Colonic mucosa (tissue), 4 donors: ENCODE measurements at regions not wholly inside any gene's neighbourhood (a gene's known extent, or its start where the extent isn't known, plus 50 kb on each side); places are given as distances from the start of the nearest gene placed in this dataset.

Source experiments
- DNase-seq: peaks from one replicate; pipeline ENCODE4 v3.0.0-alpha.2; 2020
- H3K27ac ChIP-seq: fragments of 200-600 bp; one replicate; pipeline ENCODE4 v1.8.0; 2021
- H3K27me3 ChIP-seq: fragments of 200-600 bp; one replicate; pipeline ENCODE4 v1.8.0; 2021
- H3K36me3 ChIP-seq: fragments of 200-600 bp; one replicate; pipeline ENCODE4 v1.8.0; 2021
- H3K4me1 ChIP-seq: fragments of 200-600 bp; one replicate; pipeline ENCODE4 v1.8.0; 2021; ENCODE audit warnings: mild to moderate bottlenecking
- H3K4me3 ChIP-seq: fragments of 200-600 bp; one replicate; pipeline ENCODE4 v1.8.0; 2021
- H3K9ac ChIP-seq, 2 donors: one replicate each; pipeline ENCODE4 v1.7.0; 2013; ENCODE audit warnings: control low read depth in 2 of 2, low read depth in 2 of 2, low read length in 2 of 2
- H3K9me3 ChIP-seq: fragments of 200-600 bp; one replicate; pipeline ENCODE4 v1.8.0; 2021
- intact Hi-C: fragments of 100-400 bp; cut with DNase I; formaldehyde crosslinking; loops from one replicate; pipeline ENCODE4 v1.14.1; 2022
- TF ChIP-seq, protein P1 (sequence below): fragments of 200-600 bp; IDR thresholded peaks from one replicate; pipeline ENCODE4 v1.8.0; 2022; ENCODE audit warnings: antibody characterized with exemption, mild to moderate bottlenecking
- donor health status: healthy.
- donor health status: DM: no; HTN: no; CAD: no.
- donor health status: DM: no; HTN: no; CAD: no.

DNA sequence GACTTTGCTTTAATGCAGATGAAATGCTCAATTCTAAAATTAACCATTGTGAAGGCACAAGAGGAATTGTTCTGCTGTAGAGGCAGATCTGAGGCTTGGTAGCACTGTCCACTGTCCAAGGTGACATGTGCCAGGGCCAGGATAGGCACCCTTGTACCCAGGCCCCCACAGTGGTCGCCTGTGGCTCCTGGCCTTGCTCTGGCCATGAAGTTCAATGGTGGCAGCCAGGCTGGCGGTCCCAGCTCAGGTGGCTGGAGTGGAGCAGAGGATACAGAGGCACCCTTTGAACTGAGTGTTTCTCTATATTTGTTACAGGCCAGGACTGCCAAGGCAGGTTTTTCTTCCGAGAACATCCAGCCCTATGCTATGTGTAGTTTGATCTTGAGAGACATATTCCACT is 102.6 kb downstream of the PTGS2 start:
- no peak overlapping the region for H3K27ac ChIP-seq
- H3K27me3 ChIP-seq, result no peaks in the 10 kb centered on the region
- H3K4me3 ChIP-seq, result no peak overlapping the region
- TF ChIP-seq, protein P1, sequence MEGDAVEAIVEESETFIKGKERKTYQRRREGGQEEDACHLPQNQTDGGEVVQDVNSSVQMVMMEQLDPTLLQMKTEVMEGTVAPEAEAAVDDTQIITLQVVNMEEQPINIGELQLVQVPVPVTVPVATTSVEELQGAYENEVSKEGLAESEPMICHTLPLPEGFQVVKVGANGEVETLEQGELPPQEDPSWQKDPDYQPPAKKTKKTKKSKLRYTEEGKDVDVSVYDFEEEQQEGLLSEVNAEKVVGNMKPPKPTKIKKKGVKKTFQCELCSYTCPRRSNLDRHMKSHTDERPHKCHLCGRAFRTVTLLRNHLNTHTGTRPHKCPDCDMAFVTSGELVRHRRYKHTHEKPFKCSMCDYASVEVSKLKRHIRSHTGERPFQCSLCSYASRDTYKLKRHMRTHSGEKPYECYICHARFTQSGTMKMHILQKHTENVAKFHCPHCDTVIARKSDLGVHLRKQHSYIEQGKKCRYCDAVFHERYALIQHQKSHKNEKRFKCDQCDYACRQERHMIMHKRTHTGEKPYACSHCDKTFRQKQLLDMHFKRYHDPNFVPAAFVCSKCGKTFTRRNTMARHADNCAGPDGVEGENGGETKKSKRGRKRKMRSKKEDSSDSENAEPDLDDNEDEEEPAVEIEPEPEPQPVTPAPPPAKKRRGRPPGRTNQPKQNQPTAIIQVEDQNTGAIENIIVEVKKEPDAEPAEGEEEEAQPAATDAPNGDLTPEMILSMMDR, result no peak
- no peaks in the 10 kb centered on the region for H3K9me3 ChIP-seq
- intact Hi-C loops, result no loop called here
- no peak overlapping the region for H3K9ac ChIP-seq
- H3K4me1 ChIP-seq, result no peaks in the 10 kb centered on the region
- no peak for DNase-seq
- no peaks in the 10 kb centered on the region for H3K36me3 ChIP-seq

DNA sequence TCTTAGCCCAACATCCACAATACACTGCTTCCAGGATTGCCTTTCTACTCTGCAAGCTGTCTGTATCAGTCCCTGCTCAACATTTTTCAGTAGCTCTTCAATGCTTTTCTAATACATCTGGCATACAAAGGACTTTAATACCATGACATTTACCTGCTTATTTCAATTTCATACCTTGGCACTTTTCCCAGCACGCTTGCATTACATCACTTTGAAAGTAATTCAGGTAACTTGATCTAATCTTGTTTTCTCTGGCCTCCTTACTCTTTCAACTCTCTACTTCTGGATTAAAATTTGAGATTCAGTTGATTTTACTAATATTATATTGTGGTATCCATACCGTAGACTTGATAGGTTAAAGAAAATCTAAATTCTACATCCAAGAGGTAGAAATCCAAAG is 103.0 kb downstream of the PTGS2 start:
- H3K9ac ChIP-seq, result no peak overlapping the region
- no peak for DNase-seq
- no peak overlapping the region for H3K27ac ChIP-seq
- no peak overlapping the region for H3K4me3 ChIP-seq
- H3K36me3 ChIP-seq, result no peaks in the 10 kb centered on the region
- intact Hi-C loops, result no loop called here
- H3K4me1 ChIP-seq, result no peaks in the 10 kb centered on the region
- no peaks in the 10 kb centered on the region for H3K9me3 ChIP-seq
- H3K27me3 ChIP-seq, result no peaks in the 10 kb centered on the region
- TF ChIP-seq, protein P1, result no peak

DNA sequence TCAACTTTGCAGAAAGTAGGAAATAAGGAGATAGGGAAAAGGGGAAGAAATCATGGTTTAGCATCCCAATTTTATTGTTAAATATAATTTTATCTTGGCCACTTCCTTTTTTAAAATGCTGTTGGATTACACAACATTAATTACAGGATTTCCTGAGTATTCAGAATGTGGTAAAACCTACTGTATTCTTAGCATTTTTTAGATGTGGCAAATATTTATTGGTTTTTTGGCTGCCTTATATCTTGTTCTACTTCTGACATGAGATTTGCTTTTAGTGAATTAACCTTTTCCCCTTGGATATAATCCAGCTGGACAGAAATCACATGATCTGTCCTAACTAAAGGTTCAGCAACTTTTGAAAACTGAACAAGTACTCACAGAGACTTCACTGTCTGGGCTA is 104.9 kb downstream of the PTGS2 start:
- no peaks in the 10 kb centered on the region for H3K27me3 ChIP-seq
- no peaks in the 10 kb centered on the region for H3K36me3 ChIP-seq
- no peaks in the 10 kb centered on the region for H3K9me3 ChIP-seq
- no peak for DNase-seq
- no peak overlapping the region for H3K4me3 ChIP-seq
- TF ChIP-seq, protein P1, result no peak
- H3K4me1 ChIP-seq, result no peaks in the 10 kb centered on the region
- no peak overlapping the region for H3K27ac ChIP-seq
- H3K9ac ChIP-seq, result no peak overlapping the region
- intact Hi-C loops, result no loop called here

DNA sequence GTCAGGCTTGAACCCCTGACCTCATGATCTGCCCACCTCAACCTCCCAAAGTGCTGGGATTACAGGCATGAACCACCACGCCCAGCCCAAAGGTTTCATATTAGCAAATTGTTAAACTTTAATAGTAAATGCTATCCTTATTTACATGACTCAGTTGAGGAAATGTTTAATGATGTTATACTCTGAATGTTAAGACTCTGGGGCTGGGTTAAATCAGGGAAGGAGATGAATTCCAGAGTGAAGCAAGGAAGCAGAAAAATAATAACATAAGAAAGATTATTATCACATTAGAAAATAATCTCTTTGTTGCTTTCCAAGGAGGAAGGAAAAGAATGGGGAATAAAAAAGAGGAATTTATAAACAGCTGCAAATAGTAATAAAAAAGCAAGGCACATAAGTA is 105.3 kb downstream of the PTGS2 start:
- TF ChIP-seq, protein P1, result no peak

DNA sequence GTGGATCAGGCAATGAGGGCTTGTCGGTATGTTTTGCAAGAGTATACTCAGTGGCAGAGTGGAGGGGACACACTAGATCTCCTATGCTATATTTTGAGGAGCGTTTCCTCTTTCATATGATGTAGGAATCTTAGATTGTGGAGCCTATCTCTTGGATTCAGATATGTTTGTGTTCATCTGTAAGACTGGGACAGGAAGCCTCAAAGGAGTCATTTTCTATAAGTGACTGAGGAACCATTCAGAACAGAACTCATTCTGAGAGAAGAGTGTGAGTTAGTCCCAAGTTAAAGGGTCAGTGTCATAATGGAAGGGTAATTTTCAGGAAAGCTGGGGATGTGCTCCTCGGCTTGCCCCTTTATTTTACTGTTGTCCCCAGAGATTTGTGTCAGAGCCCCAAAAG is 107.7 kb downstream of the PTGS2 start:
- H3K4me1 ChIP-seq, result no peaks in the 10 kb centered on the region
- no peaks in the 10 kb centered on the region for H3K9me3 ChIP-seq
- no peak for DNase-seq
- H3K4me3 ChIP-seq, result no peak overlapping the region
- intact Hi-C loops, result no loop called here
- TF ChIP-seq, protein P1, result no peak
- no peaks in the 10 kb centered on the region for H3K36me3 ChIP-seq
- no peaks in the 10 kb centered on the region for H3K27me3 ChIP-seq
- H3K27ac ChIP-seq, result no peak overlapping the region
- no peak overlapping the region for H3K9ac ChIP-seq

More for the DNA sequence above, 105.3 kb downstream of the PTGS2 start:
- DNase-seq, result no peak
- Histone ChIP-seq H3K36me3 (no peaks in the 10 kb centered on the region), H3K4me3 (no peak overlapping the region), H3K27me3 (no peaks in the 10 kb centered on the region), H3K27ac (no peak overlapping the region), H3K9ac (no peak overlapping the region), H3K4me1 (no peaks in the 10 kb centered on the region), H3K9me3 (no peaks in the 10 kb centered on the region)
- intact Hi-C loops, result no loop called here

DNA sequence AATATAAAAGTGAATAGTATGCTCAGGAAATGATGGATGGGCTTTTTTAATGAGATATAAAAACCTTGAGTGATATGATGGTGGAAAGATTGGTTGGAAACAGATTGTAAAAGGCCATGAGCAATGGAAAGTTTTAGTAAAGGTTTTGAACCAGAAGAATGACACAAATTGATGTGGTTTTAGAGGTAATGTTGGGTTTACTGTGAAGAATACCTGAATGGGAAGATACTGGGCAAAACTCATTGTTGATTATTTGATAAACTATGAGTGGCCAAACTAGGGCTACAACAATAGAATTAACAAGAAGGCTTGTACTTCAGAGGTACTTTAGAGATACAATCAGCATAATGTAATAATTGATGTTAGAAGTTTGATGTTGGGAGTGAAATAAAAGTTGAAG is 108.5 kb downstream of the PTGS2 start:
- Histone ChIP-seq H3K9ac (no peak overlapping the region), H3K9me3 (no peaks in the 10 kb centered on the region), H3K36me3 (no peaks in the 10 kb centered on the region), H3K27me3 (no peaks in the 10 kb centered on the region), H3K4me3 (no peak overlapping the region), H3K4me1 (no peaks in the 10 kb centered on the region), H3K27ac (no peak overlapping the region)
- DNase-seq, result no peak
- TF ChIP-seq, protein P1, result no peak
- intact Hi-C loops, result no loop called here
